OCI-LY3 (cell line): ENCODE measurements at regions not wholly inside any gene's neighbourhood (a gene's known extent, or its start where the extent isn't known, plus 50 kb on each side); places are given as distances from the start of the nearest gene placed in this dataset.

Experiments used
- CTCF ChIP-seq: fragments of 200-600, 300-600 bp; sonication (generic); IDR thresholded peaks from 2 replicates; pipeline ENCODE4 v1.5.1; 2014; ENCODE audit warnings: antibody characterized with exemption, low read length, low read depth
- EZH2phosphoT487 ChIP-seq: fragments of 200-600 bp; shearing (Covaris generic); IDR thresholded peaks from 2 replicates; pipeline ENCODE4 v1.6.1; 2018; ENCODE audit warnings: antibody characterized with exemption, mixed run types, low read depth

GRCh38 chr3:158912188-158912587 lies 110.3 kb downstream of the MFSD1 start:
- no peak for TF ChIP-seq CTCF
- no peak for TF ChIP-seq EZH2phosphoT487
